HL-60 (cell line): ENCODE measurements at regions not wholly inside any gene's neighbourhood (a gene's known extent, or its start where the extent isn't known, plus 50 kb on each side); places are given as distances from the start of the nearest gene placed in this dataset.
"Not testable (repeated sequence)": the region's sequence is repeated elsewhere in the genome, so short reads cannot be mapped to it uniquely, and the experiment has no call there.

Experiments used
- GABPA ChIP-seq: IDR thresholded peaks from 2 replicates; pipeline ENCODE4 v1.6.1; 2012; ENCODE audit warnings: low read depth
- POLR2AphosphoS5 ChIP-seq: IDR thresholded peaks from 2 replicates; pipeline ENCODE4 v1.6.1; 2012; ENCODE audit warnings: low read depth
- SPI1 ChIP-seq: IDR thresholded peaks from 2 replicates; pipeline ENCODE4 v1.6.1; 2012; ENCODE audit warnings: low read depth, mild to moderate bottlenecking, borderline replicate concordance
- TF ChIP-seq, protein P1 (sequence below): IDR thresholded peaks from one replicate; pipeline ENCODE4 v1.5.1; 2011; ENCODE audit warnings: low read length, control low read depth, inconsistent platforms; ENCODE audit not compliant: insufficient read depth
- TF ChIP-seq, protein P2 (sequence below): IDR thresholded peaks from 2 replicates; pipeline ENCODE4 v1.6.1; 2012; ENCODE audit warnings: low read depth; ENCODE audit not compliant: insufficient replicate concordance

DNA sequence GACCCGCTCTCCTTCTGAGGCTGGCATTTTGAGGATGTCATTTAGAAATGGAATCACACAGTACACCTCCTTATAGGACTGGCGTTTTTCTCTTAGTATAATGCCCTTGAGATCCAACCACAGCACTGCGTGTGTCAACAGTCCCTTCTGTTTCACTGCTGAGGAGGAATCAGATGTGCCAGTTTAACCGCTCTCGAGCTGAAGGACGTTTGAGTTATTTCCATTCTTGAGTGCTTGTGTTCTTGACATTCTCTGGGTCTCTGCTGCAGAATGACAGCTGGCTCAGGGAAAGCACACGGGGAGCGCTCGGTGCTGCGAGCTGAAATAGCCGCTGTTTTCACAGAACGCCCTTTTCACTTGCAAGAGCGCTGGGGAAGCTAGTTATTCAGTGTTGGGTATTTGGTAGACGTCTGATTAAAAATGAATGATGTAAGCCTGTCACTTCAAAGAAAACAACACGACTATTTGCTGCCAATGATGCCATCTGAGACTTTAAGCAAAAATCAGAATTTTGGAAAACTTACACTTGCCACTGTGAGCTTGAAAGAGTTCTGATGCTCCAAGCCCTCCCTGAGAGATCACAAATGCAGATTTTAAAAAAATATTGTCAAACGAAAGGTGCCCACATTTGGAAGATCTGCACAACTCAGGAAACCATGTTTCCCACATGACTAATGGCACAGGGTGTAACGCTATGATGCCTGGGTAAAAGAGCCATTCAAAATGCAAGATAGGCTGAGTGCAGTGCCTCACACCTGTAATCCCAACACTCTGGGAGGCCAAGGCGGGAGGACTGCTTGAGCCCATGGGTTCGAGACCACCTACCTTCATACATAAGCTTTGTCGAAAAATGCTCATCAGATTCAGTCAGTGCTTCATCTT, 5358.4 kb upstream of the TPTE start:
- TF ChIP-seq, protein P1, sequence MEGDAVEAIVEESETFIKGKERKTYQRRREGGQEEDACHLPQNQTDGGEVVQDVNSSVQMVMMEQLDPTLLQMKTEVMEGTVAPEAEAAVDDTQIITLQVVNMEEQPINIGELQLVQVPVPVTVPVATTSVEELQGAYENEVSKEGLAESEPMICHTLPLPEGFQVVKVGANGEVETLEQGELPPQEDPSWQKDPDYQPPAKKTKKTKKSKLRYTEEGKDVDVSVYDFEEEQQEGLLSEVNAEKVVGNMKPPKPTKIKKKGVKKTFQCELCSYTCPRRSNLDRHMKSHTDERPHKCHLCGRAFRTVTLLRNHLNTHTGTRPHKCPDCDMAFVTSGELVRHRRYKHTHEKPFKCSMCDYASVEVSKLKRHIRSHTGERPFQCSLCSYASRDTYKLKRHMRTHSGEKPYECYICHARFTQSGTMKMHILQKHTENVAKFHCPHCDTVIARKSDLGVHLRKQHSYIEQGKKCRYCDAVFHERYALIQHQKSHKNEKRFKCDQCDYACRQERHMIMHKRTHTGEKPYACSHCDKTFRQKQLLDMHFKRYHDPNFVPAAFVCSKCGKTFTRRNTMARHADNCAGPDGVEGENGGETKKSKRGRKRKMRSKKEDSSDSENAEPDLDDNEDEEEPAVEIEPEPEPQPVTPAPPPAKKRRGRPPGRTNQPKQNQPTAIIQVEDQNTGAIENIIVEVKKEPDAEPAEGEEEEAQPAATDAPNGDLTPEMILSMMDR: not testable (repeated sequence)
- not testable (repeated sequence) for TF ChIP-seq POLR2AphosphoS5, GABPA, SPI1
- TF ChIP-seq, protein P2, sequence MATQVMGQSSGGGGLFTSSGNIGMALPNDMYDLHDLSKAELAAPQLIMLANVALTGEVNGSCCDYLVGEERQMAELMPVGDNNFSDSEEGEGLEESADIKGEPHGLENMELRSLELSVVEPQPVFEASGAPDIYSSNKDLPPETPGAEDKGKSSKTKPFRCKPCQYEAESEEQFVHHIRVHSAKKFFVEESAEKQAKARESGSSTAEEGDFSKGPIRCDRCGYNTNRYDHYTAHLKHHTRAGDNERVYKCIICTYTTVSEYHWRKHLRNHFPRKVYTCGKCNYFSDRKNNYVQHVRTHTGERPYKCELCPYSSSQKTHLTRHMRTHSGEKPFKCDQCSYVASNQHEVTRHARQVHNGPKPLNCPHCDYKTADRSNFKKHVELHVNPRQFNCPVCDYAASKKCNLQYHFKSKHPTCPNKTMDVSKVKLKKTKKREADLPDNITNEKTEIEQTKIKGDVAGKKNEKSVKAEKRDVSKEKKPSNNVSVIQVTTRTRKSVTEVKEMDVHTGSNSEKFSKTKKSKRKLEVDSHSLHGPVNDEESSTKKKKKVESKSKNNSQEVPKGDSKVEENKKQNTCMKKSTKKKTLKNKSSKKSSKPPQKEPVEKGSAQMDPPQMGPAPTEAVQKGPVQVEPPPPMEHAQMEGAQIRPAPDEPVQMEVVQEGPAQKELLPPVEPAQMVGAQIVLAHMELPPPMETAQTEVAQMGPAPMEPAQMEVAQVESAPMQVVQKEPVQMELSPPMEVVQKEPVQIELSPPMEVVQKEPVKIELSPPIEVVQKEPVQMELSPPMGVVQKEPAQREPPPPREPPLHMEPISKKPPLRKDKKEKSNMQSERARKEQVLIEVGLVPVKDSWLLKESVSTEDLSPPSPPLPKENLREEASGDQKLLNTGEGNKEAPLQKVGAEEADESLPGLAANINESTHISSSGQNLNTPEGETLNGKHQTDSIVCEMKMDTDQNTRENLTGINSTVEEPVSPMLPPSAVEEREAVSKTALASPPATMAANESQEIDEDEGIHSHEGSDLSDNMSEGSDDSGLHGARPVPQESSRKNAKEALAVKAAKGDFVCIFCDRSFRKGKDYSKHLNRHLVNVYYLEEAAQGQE: not testable (repeated sequence)
